B cell (primary cell): ENCODE measurements at regions not wholly inside any gene's neighbourhood (a gene's known extent, or its start where the extent isn't known, plus 50 kb on each side); places are given as distances from the start of the nearest gene placed in this dataset.

ENCODE experiments used
- ATAC-seq: fragments of 200-7000 bp; cut with Tn5 transposase; one replicate; pipeline ENCODE4 v1.10.0; 2021; ENCODE audit warnings: low read depth, mild to moderate bottlenecking, moderate number of reproducible peaks, moderate library complexity
- CTCF ChIA-PET: fragments of 350-600 bp; sonication (Branson Sonifier 250); formaldehyde crosslinking; loops from one replicate; lab custom pipeline; 2021; ENCODE audit warnings: antibody characterized with exemption, inconsistent platforms; lab: Charles Lee
- POLR2A ChIA-PET: fragments of 350-600 bp; sonication (Branson Sonifier 250); formaldehyde crosslinking; loops from one replicate; lab custom pipeline; 2021; ENCODE audit warnings: antibody characterized with exemption; lab: Charles Lee
- DNase-seq: peaks from one replicate; pipeline ENCODE4 v3.0.0; 2013
- H2AFZ ChIP-seq: 2 replicates; pipeline ENCODE4 v1.6.1; 2012; ENCODE audit warnings: mild to moderate bottlenecking, low read depth, low read length; ENCODE audit not compliant: insufficient read depth, poor library complexity, severe bottlenecking
- H3K27ac ChIP-seq, 2 donors: 1 replicate in 1 of 2; 2 replicates in 1 of 2; pipeline ENCODE4 v1.5.1; 2012 to 2013; ENCODE audit warnings: low read length in 2 of 2, mild to moderate bottlenecking in 2 of 2, moderate library complexity in 1 of 2
- H3K27me3 ChIP-seq, 4 experiments: fragments of 200-600 bp in 1 of 4; sonication (generic) in 1 of 4; replicated peaks in 1 of 4; 1 replicate in 2 of 4; 2 replicates in 2 of 4; pipeline versions ENCODE4 v1.6.1 to v1.7.0; 2013 to 2016; ENCODE audit warnings: low read length in 3 of 4, mild to moderate bottlenecking in 2 of 4, mixed read lengths in 1 of 4, moderate library complexity in 1 of 4; ENCODE audit not compliant: insufficient read depth in 4 of 4, control insufficient read depth in 3 of 4; ENCODE audit errors: control extremely low read depth in 1 of 4
- H3K36me3 ChIP-seq, 2 experiments: replicated peaks in 1 of 2; 1 replicate in 1 of 2; 2 replicates in 1 of 2; pipeline versions ENCODE4 v1.6.1 to v1.7.1; 2013; ENCODE audit warnings: low read length in 1 of 2; ENCODE audit not compliant: insufficient read depth in 2 of 2, control insufficient read depth in 1 of 2; ENCODE audit errors: control extremely low read depth in 1 of 2, extremely low read depth in 1 of 2
- H3K4me1 ChIP-seq, 2 donors: fragments of 200-600 bp in 1 of 2; sonication (generic) in 1 of 2; 1 replicate in 1 of 2; 2 replicates in 1 of 2; pipeline versions ENCODE4 v1.5.1 to v1.6.1; 2013 to 2017; ENCODE audit warnings: low read length in 2 of 2; ENCODE audit not compliant: control insufficient read depth in 2 of 2, insufficient read depth in 2 of 2
- H3K4me2 ChIP-seq: replicated peaks from 2 replicates; pipeline ENCODE3; 2012; ENCODE audit warnings: mild to moderate bottlenecking, low read depth, low read length; ENCODE audit not compliant: poor library complexity, severe bottlenecking
- H3K4me3 ChIP-seq, 5 experiments: fragments of 200-600 bp in 1 of 5; sonication (generic) in 1 of 5; 1 replicate in 3 of 5; 2 replicates in 2 of 5; pipeline versions ENCODE4 v1.5.1 to v1.7.0; 2011 to 2016; ENCODE audit warnings: low read length in 4 of 5, mild to moderate bottlenecking in 4 of 5, low read depth in 2 of 5, control low read depth in 1 of 5, moderate library complexity in 1 of 5; ENCODE audit not compliant: insufficient read depth in 1 of 5; ENCODE audit errors: control extremely low read depth in 1 of 5, extremely low read depth in 1 of 5
- H3K79me2 ChIP-seq: fragments of 200-600 bp; sonication (generic); one replicate; pipeline ENCODE4 v1.6.0; 2016; ENCODE audit warnings: low read length; ENCODE audit not compliant: control insufficient read depth, insufficient read depth
- H3K9ac ChIP-seq: fragments of 200-600 bp; sonication (generic); 2 replicates; pipeline ENCODE4 v1.6.1; 2017; ENCODE audit warnings: mild to moderate bottlenecking, low read length, moderate library complexity
- H3K9me3 ChIP-seq, 3 donors: one replicate each; pipeline versions ENCODE4 v1.6.1 to v1.7.1; 2013; ENCODE audit warnings: low read length in 2 of 3; ENCODE audit not compliant: control insufficient read depth in 2 of 3, insufficient read depth in 1 of 3; ENCODE audit errors: control extremely low read depth in 1 of 3
- H4K20me1 ChIP-seq: 2 replicates; pipeline ENCODE4 v1.6.0; 2012; ENCODE audit warnings: mild to moderate bottlenecking, low read length; ENCODE audit not compliant: insufficient read depth, control insufficient read depth, poor library complexity, severe bottlenecking
- H3K27ac Mint-ChIP-seq: one replicate; pipeline ENCODE4 v1.8.0; 2021; ENCODE audit warnings: mixed read lengths
- H3K27me3 Mint-ChIP-seq: one replicate; pipeline ENCODE4 v1.8.0; 2021; ENCODE audit warnings: mixed read lengths
- H3K4me1 Mint-ChIP-seq: one replicate; pipeline ENCODE4 v1.8.0; 2021; ENCODE audit warnings: mixed read lengths
- H3K4me3 Mint-ChIP-seq: one replicate; pipeline ENCODE4 v1.8.0; 2021; ENCODE audit warnings: mixed read lengths
- H3K9me3 Mint-ChIP-seq: one replicate; pipeline ENCODE4 v1.8.0; 2022; ENCODE audit warnings: mixed read lengths; ENCODE audit not compliant: insufficient read depth
- CTCF ChIP-seq: fragments of 200-600 bp; IDR thresholded peaks from one replicate; pipeline ENCODE4 v1.8.0; 2022; ENCODE audit warnings: antibody characterized with exemption, mild to moderate bottlenecking
- EZH2 ChIP-seq: IDR thresholded peaks from 2 replicates; pipeline ENCODE4 v1.6.1; 2012; ENCODE audit warnings: borderline replicate concordance, low read depth, mild to moderate bottlenecking, moderate library complexity, low read length; ENCODE audit not compliant: insufficient read depth, poor library complexity, severe bottlenecking
- WGBS: methylation state at CpG from one replicate; pipeline ENCODE4 v1.1.5; 2013; ENCODE audit warnings: missing lambda C conversion rate; ENCODE audit not compliant: insufficient coverage; 5-methylcytosine and 5-hydroxymethylcytosine counted together
- intact Hi-C: fragments of 100-400 bp; cut with micrococcal nuclease; formaldehyde crosslinking; loops from one replicate; pipeline ENCODE4 v1.10.0; 2022

GRCh38 chr7:132730105-132730504 lies 153.8 kb upstream of the PLXNA4 start:
- H3K27me3 ChIP-seq, result peaks cover 0 to 3% (median 0%) of the 10 kb centered on the region in 4 experiments
- no peak overlapping the region for H2AFZ ChIP-seq
- Mint-ChIP-seq H3K27ac (no peak overlapping the region), H3K9me3 (no peaks in the 10 kb centered on the region), H3K4me1 (no peaks in the 10 kb centered on the region), H3K4me3 (no peak overlapping the region), H3K27me3 (peaks cover 15% of the 10 kb centered on the region)
- peaks cover 0 to 8% (median 0%) of the 10 kb centered on the region in 3 donors for H3K9me3 ChIP-seq
- H3K4me1 ChIP-seq, result no peaks in the 10 kb centered on the region
- H3K79me2 ChIP-seq, result no peaks in the 10 kb centered on the region
- 100% methylated on average over 1 of the region's 4 CpGs for WGBS
- no peak overlapping the region for H3K4me3 ChIP-seq
- ChIA-PET POLR2A (no interaction called here), CTCF (interaction anchor here (0.7 kb wide), 1 partner anchor 1700 kb away, joined by 3 read pairs; no protein-coding TSS in a partner anchor)
- no peaks in the 10 kb centered on the region for H3K36me3 ChIP-seq
- H3K4me2 ChIP-seq, result no peak overlapping the region
- no peak overlapping the region for H3K9ac ChIP-seq
- no peak for ATAC-seq
- TF ChIP-seq CTCF (no peak), EZH2 (no peak)
- no peak for DNase-seq
- no peak overlapping the region for H3K27ac ChIP-seq
- intact Hi-C loops, result no loop called here
- no peaks in the 10 kb centered on the region for H4K20me1 ChIP-seq

- ChIA-PET CTCF (no interaction called here), POLR2A (no interaction called here)
- TF ChIP-seq EZH2 (no peak), CTCF (no peak)
- H3K4me3 Mint-ChIP-seq, result no peak overlapping the region
- intact Hi-C loops, result no loop called here
- no peak overlapping the region for H3K27ac ChIP-seq
- WGBS, result 100% methylated on average over 1 of the region's 4 CpGs
- no peak overlapping the region for H3K4me3 ChIP-seq
- peaks cover 0 to 7% (median 0%) of the 10 kb centered on the region in 3 donors for H3K9me3 ChIP-seq
- ATAC-seq, result no peak
- peaks cover 16% of the 10 kb centered on the region for H3K27me3 Mint-ChIP-seq
- no peaks in the 10 kb centered on the region for H3K4me1 Mint-ChIP-seq
- H3K36me3 ChIP-seq, result no peaks in the 10 kb centered on the region
- no peak overlapping the region for H3K9ac ChIP-seq
- no peaks in the 10 kb centered on the region for H3K79me2 ChIP-seq
- H3K4me2 ChIP-seq, result no peak overlapping the region
- no peaks in the 10 kb centered on the region for H3K4me1 ChIP-seq
- H2AFZ ChIP-seq, result no peak overlapping the region
- no peak for DNase-seq
- no peaks in the 10 kb centered on the region for H3K27me3 ChIP-seq
- peaks cover 3% of the 10 kb centered on the region for H3K9me3 Mint-ChIP-seq
- H4K20me1 ChIP-seq, result no peaks in the 10 kb centered on the region
- H3K27ac Mint-ChIP-seq, result no peak overlapping the region
These were observed 147.3 kb upstream of the PLXNA4 start for GRCh38 chr7:132723506-132724081.
